Omental fat pad (tissue), 3 donors: ENCODE measurements at regions not wholly inside any gene's neighbourhood (a gene's known extent, or its start where the extent isn't known, plus 50 kb on each side); places are given as distances from the start of the nearest gene placed in this dataset.

Experiments
- ATAC-seq: fragments of 150-250 bp; one replicate; pipeline ENCODE4 v1.9.1; 2016; ENCODE audit warnings: mild to moderate bottlenecking, moderate library complexity; ENCODE audit not compliant: low FRiP score
- DNase-seq: peaks from one replicate; pipeline ENCODE4 v3.0.0-alpha.2; 2019; ENCODE audit warnings: low spot score
- TF ChIP-seq, protein P1 (sequence below), 3 donors: fragments of 450-650 bp; IDR thresholded peaks; one replicate each; pipeline ENCODE4 v1.5.1; 2016 to 2017; ENCODE audit warnings: antibody characterized with exemption in 3 of 3, mild to moderate bottlenecking in 3 of 3, moderate library complexity in 2 of 3

GRCh38 chr7:40979296-40979695 is 723.6 kb downstream of the INHBA start:
- DNase-seq (no peak), ATAC-seq (no peak)
- TF ChIP-seq, protein P1, sequence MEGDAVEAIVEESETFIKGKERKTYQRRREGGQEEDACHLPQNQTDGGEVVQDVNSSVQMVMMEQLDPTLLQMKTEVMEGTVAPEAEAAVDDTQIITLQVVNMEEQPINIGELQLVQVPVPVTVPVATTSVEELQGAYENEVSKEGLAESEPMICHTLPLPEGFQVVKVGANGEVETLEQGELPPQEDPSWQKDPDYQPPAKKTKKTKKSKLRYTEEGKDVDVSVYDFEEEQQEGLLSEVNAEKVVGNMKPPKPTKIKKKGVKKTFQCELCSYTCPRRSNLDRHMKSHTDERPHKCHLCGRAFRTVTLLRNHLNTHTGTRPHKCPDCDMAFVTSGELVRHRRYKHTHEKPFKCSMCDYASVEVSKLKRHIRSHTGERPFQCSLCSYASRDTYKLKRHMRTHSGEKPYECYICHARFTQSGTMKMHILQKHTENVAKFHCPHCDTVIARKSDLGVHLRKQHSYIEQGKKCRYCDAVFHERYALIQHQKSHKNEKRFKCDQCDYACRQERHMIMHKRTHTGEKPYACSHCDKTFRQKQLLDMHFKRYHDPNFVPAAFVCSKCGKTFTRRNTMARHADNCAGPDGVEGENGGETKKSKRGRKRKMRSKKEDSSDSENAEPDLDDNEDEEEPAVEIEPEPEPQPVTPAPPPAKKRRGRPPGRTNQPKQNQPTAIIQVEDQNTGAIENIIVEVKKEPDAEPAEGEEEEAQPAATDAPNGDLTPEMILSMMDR (IDR thresholded peaks at IDR 0.05) = no peak

- ATAC-seq (no peak), DNase-seq (no peak)
- TF ChIP-seq, protein P1 (IDR thresholded peaks at IDR 0.05) = no peak
Observed at GRCh38 chr7:40978047-40978446, 724.8 kb downstream of the INHBA start.

- ATAC-seq = no peak
- TF ChIP-seq, protein P1 (IDR thresholded peaks at IDR 0.05) = no peak
- no peak for DNase-seq
Observed at GRCh38 chr7:40977533-40977932, 725.4 kb downstream of the INHBA start.

- no peak for DNase-seq
- no peak for ATAC-seq
Observed at GRCh38 chr7:40972426-40972825, 730.5 kb downstream of the INHBA start.

GRCh38 chr7:40969641-40970040 is 733.2 kb downstream of the INHBA start:
- ATAC-seq (no peak), DNase-seq (no peak)
- TF ChIP-seq, protein P1 (IDR thresholded peaks at IDR 0.05) = no peak

More at GRCh38 chr7:40972426-40972825, 730.5 kb downstream of the INHBA start:
- TF ChIP-seq, protein P1 (IDR thresholded peaks at IDR 0.05) = no peak

GRCh38 chr7:40966693-40967092 is 736.2 kb downstream of the INHBA start:
- TF ChIP-seq, protein P1 (IDR thresholded peaks at IDR 0.05) = no peak
- DNase-seq = no peak
- no peak for ATAC-seq

DNA sequence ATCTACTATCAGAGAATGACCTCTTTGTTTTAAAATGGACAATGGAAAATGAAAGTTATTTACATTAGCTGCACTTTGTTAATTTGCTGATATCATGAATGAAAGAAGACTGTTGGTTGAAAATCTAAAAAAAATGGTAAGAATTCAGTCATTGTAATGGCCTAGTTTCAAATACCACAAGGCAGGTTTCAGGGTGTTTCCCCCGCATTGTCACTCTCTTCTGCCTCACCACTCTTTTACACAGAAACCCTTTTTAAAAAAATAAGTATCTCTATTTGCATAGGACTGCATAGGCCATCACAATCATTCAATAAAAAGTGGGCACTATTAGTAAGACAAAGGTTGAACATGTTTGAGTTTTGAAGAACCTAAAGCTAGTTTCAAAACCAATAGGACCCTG is 737.1 kb downstream of the INHBA start:
- TF ChIP-seq, protein P1 (IDR thresholded peaks at IDR 0.05) = no peak
- ATAC-seq (no peak), DNase-seq (no peak)
